ENCODE measurements at regions not wholly inside any gene's neighbourhood (a gene's known extent, or its start where the extent isn't known, plus 50 kb on each side); places are given as distances from the start of the nearest gene placed in this dataset.

DNA sequence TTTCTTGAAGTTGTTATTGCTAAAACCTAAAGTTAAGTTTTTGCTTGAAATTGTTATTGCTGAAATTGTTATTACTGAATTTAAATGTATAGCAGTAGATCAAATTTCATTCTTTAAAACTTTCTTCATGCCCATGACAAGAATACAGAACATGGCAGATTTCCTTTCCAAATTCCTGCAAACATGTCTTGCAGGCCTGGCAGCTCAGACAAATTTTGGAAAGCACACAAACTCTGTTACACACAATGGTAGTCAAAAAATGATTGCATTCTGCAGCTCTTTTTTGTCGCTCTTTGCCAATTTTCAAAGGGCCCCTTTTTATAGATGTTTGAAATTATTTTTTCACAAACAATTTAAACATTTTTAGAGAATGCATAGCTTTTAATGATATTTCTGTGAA lies 1292.3 kb upstream of the B3GALT2 start:
- Mint-ChIP-seq H3K27ac (no peak overlapping the region), H3K27me3 (ENCODE audit: low read depth) (no peaks in the 10 kb centered on the region), H3K4me1 (ENCODE audit: low read depth) (no peaks in the 10 kb centered on the region), H3K4me3 (no peak overlapping the region), H3K9me3 (no peaks in the 10 kb centered on the region), H3K36me3 (ENCODE audit: low read depth) (no peaks in the 10 kb centered on the region)
- DNase-seq (ENCODE audit: low spot score): no peak

DNA sequence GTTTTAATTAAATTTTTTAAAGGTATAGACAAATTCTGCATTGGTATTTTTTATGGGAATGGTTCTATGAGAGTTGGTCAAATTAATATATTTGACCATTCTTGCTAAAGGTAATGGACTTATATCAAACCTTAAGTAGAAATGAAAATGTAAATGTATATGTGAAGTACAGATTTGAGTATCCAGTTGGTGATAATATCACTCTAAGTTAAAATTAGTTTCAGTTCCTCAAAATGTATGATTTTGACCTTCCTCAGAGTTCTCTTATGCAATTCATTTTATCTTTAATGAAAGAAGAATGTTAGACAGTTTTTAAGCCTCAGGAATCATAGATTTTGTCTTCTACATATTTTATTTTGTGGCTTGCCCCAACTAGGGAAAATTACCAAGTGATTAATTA lies 1291.5 kb upstream of the B3GALT2 start:
- no peak overlapping the region for H3K27ac Mint-ChIP-seq
- H3K4me3 Mint-ChIP-seq: no peak overlapping the region
- no peaks in the 10 kb centered on the region for H3K9me3 Mint-ChIP-seq
- DNase-seq (ENCODE audit: low spot score): no peak
- no peaks in the 10 kb centered on the region for H3K4me1 Mint-ChIP-seq (ENCODE audit: low read depth)
- no peaks in the 10 kb centered on the region for H3K27me3 Mint-ChIP-seq (ENCODE audit: low read depth)
- H3K36me3 Mint-ChIP-seq (ENCODE audit: low read depth): no peaks in the 10 kb centered on the region

DNA sequence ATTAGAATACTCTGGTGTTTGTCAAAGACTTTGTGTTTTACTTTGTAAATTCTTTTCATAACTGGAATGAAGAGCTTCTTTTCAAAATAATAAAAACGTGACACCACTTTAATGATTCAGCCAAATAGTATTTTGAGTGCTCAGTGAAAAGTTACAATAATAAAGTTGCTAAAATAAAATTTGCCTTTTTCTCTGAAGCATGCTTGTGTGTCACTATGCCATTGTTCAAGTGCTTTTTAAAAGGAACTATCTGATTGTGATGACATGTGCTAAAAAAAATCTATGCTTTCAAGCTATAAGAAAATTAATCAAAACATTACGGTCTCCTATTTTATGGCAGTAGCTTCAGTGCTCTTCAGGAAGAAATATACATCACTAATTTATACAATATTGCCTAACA lies 1290.5 kb upstream of the B3GALT2 start:
- Mint-ChIP-seq H3K4me3 (no peak overlapping the region), H3K27ac (no peak overlapping the region), H3K4me1 (ENCODE audit: low read depth) (no peaks in the 10 kb centered on the region), H3K9me3 (no peaks in the 10 kb centered on the region), H3K27me3 (ENCODE audit: low read depth) (no peaks in the 10 kb centered on the region), H3K36me3 (ENCODE audit: low read depth) (no peaks in the 10 kb centered on the region)
- DNase-seq (ENCODE audit: low spot score): no peak

DNA sequence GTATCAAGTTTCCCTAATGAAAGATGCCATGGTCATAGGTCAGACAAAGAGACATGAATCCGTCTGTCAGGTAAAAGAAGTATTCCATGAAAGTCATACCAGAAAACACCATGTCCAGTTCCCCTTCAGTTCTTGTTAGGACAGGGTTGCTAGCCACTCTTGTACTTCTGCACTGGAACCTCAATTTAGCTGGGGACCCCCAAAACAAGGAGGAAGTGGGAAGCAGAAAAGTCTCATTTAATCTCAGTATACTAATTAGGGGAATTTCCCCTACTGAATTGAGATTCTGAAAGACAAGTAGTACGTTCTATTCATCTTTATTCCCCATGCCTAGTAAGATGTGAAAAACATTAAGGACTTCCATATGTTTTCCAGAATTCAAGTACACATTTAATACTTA lies 1289.9 kb upstream of the B3GALT2 start:
- no peaks in the 10 kb centered on the region for H3K9me3 Mint-ChIP-seq
- no peaks in the 10 kb centered on the region for H3K27me3 Mint-ChIP-seq (ENCODE audit: low read depth)
- no peak overlapping the region for H3K4me3 Mint-ChIP-seq
- no peak overlapping the region for H3K27ac Mint-ChIP-seq
- H3K4me1 Mint-ChIP-seq (ENCODE audit: low read depth): no peaks in the 10 kb centered on the region
- H3K36me3 Mint-ChIP-seq (ENCODE audit: low read depth): no peaks in the 10 kb centered on the region
- no peak for DNase-seq (ENCODE audit: low spot score)

DNA sequence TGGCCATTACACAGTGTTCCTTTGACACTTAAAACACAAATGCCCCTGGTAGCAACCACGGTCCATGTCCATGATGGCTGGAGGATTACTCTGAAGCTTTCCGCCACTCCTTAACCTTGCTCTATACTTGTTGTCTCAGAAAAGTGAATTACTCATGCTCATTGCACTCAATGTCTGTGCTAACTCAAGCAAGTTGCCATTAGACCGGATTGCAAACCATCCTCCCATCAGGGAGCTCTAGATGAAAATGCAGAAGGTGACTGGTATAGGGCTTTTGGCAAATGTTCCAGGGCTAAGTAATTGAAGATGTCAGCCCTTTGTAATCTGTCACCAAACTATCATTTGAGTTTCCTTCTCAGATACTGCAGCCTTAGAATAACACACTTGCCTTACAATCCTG lies 1288.3 kb upstream of the B3GALT2 start:
- Mint-ChIP-seq H3K27me3 (ENCODE audit: low read depth) (no peaks in the 10 kb centered on the region), H3K27ac (no peak overlapping the region), H3K9me3 (no peaks in the 10 kb centered on the region), H3K4me1 (ENCODE audit: low read depth) (no peaks in the 10 kb centered on the region), H3K36me3 (ENCODE audit: low read depth) (no peaks in the 10 kb centered on the region), H3K4me3 (no peak overlapping the region)
- no peak for DNase-seq (ENCODE audit: low spot score)

DNA sequence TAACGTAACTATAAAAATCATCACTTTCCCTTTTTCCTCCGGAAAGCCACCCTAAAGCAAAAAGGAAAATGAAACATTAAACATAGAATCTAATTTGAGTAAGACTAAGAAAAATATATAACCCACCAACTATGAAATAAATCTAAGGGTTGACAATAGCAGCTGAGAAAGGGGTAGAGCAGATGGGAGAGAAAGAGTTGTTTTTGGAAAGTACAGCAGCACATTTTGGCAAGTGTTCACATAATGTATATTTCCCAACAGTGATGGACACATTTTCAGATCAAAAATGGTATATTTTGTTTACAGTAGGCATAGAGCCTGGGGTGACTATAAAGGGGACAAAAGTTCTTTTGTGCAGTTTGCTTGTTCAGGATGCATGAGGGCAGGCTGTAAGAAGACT lies 1287.4 kb upstream of the B3GALT2 start:
- Mint-ChIP-seq H3K27me3 (ENCODE audit: low read depth) (no peaks in the 10 kb centered on the region), H3K4me1 (ENCODE audit: low read depth) (no peaks in the 10 kb centered on the region), H3K9me3 (no peaks in the 10 kb centered on the region), H3K27ac (no peak overlapping the region), H3K4me3 (no peak overlapping the region), H3K36me3 (ENCODE audit: low read depth) (no peaks in the 10 kb centered on the region)
- DNase-seq (ENCODE audit: low spot score): no peak

DNA sequence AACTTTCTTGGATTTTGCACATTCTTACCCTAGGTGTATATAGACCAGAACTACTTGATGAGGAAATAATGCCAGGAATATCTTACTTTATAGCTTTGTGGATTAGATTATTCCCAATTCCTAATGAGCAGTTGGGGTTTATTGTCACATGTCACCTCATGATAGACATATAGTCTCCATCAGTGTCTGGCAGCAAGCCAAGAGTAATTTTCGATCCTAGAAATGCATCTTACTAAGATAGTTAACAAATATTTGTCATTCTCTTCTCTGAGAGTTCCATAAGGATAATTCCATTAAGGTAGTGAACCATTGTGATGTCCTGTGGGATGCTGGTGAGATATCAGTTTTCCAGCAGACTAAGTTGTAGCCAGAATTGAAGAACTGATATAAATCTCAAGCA lies 1282.9 kb upstream of the B3GALT2 start:
- no peak overlapping the region for H3K27ac Mint-ChIP-seq
- no peaks in the 10 kb centered on the region for H3K9me3 Mint-ChIP-seq
- no peaks in the 10 kb centered on the region for H3K4me1 Mint-ChIP-seq (ENCODE audit: low read depth)
- no peak overlapping the region for H3K4me3 Mint-ChIP-seq
- H3K36me3 Mint-ChIP-seq (ENCODE audit: low read depth): no peaks in the 10 kb centered on the region
- H3K27me3 Mint-ChIP-seq (ENCODE audit: low read depth): no peaks in the 10 kb centered on the region
- DNase-seq (ENCODE audit: low spot score): no peak

DNA sequence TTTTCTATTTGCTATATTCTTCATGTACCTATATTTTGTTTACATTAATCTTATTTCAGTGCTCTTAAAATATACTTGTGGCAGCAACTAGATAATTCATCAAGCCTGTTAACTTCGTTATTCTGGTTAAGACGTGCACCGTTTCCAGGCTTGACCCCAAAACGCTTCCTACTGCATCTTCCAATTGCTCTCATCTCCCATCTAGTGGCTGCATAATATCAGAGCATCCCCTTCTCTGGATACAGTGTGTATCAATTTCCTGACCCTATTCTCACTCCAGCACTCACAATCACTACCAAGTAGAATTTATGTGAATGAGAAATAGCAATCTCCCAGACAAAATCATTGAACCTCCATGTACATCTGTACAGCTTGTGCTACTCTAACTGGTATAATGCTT lies 1280.3 kb upstream of the B3GALT2 start:
- no peak overlapping the region for H3K4me3 Mint-ChIP-seq
- no peak for DNase-seq (ENCODE audit: low spot score)

DNA sequence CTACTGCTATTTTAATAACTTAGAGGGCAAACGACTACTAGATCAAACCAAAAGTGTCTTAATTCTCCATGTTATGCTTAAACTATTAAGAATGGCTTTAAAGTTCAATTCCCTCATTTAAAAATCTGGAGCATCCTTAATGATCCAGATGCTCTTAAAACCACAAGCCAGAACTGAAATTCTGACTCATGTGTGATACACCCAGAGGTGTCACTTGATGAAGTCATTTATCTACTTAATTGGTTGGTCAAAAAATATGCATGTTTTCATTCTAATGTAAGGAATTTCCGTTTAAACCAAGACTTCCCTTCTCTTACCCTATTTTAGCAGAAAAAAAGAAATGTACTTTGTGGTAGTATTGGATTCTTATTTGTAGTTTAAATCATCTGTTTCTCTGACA lies 1261.2 kb upstream of the B3GALT2 start:
- DNase-seq (ENCODE audit: low spot score): no peak
- Mint-ChIP-seq H3K4me3 (no peak overlapping the region), H3K27ac (no peak overlapping the region), H3K36me3 (ENCODE audit: low read depth) (no peaks in the 10 kb centered on the region), H3K4me1 (ENCODE audit: low read depth) (no peaks in the 10 kb centered on the region), H3K27me3 (ENCODE audit: low read depth) (no peaks in the 10 kb centered on the region), H3K9me3 (no peaks in the 10 kb centered on the region)

More for the DNA sequence above, 1280.3 kb upstream of the B3GALT2 start:
- H3K27me3 Mint-ChIP-seq (ENCODE audit: low read depth): no peaks in the 10 kb centered on the region
- no peak overlapping the region for H3K27ac Mint-ChIP-seq
- H3K4me1 Mint-ChIP-seq (ENCODE audit: low read depth): no peaks in the 10 kb centered on the region
- no peaks in the 10 kb centered on the region for H3K9me3 Mint-ChIP-seq
- no peaks in the 10 kb centered on the region for H3K36me3 Mint-ChIP-seq (ENCODE audit: low read depth)

DNA sequence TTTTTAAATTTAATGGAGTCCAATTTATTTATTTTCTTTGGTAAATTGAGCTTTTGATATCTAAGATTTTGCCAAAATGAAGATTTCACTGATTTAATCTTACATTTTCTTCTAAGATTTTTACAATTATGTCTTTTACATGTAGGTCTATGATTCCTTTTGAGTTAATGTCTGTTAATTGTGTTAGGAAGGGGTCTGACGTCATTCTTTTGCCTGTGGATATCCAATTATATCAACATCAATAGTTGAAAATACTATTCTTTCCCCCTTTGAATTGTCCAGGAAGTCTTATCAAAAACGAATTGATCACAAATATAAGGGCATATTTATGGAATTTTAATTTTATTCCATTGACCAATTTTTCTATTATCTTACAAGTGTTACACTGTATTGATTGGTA lies 1258.8 kb upstream of the B3GALT2 start:
- H3K4me3 Mint-ChIP-seq: no peak overlapping the region
- DNase-seq (ENCODE audit: low spot score): no peak
- H3K4me1 Mint-ChIP-seq (ENCODE audit: low read depth): no peaks in the 10 kb centered on the region
- H3K36me3 Mint-ChIP-seq (ENCODE audit: low read depth): no peaks in the 10 kb centered on the region
- no peaks in the 10 kb centered on the region for H3K27me3 Mint-ChIP-seq (ENCODE audit: low read depth)
- H3K9me3 Mint-ChIP-seq: no peaks in the 10 kb centered on the region
- no peak overlapping the region for H3K27ac Mint-ChIP-seq

DNA sequence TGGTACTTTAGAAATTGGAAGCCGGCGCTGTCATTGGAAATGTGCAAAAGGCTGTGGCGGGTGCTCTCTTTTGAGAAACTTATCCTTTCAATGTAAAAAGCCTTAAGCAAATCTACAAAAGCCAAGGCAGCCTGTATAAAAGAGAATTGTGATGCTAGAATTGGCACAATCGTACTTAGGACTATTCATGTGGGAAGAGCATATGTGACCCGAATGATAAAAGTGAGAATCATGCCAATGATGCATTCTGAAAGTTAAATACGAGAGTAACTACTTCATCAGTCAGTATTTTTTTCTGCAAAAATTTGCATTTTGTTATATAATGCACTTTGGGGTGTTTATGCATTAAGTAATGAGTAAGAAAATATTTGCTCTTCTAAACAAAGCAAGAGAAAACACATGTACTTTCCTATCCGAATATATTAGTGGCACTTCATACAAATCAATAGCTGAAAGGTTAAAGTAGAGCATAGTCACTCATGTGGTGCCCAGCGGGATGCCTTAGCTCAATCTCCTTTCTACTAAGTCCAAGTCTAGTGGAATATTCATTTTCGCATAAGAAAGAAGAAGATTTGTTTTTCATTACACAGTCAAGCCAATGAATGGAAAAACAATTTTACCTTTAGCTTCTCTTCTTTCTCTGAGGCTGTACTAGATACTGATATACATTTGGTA lies 1256.6 kb upstream of the B3GALT2 start:
- Mint-ChIP-seq H3K9me3 (no peaks in the 10 kb centered on the region), H3K27ac (no peak overlapping the region), H3K4me1 (ENCODE audit: low read depth) (no peaks in the 10 kb centered on the region), H3K27me3 (ENCODE audit: low read depth) (no peaks in the 10 kb centered on the region), H3K4me3 (no peak overlapping the region), H3K36me3 (ENCODE audit: low read depth) (no peaks in the 10 kb centered on the region)
- no peak for DNase-seq (ENCODE audit: low spot score)

DNA sequence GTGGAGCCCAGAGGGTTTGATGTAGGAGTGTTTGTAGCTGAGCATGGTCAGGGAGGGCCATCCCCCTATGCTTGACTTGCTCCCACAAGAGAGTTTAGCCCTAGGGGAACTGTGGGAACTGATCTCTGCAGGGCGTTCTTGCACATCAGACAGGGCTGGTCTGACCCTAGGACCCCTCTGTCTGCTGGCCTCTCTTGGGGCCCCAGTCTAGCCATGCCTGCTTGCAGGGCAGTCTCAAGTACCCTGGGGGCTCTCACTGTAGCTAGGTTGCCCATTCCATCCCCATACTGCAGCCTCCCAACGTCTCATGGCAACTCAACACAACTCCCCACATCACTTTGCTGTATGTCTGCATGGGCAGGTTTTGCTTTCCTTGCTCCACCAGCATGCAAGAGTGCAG lies 1250.7 kb upstream of the B3GALT2 start:
- DNase-seq (ENCODE audit: low spot score): no peak
- no peak overlapping the region for H3K27ac Mint-ChIP-seq
- H3K27me3 Mint-ChIP-seq (ENCODE audit: low read depth): no peaks in the 10 kb centered on the region
- H3K36me3 Mint-ChIP-seq (ENCODE audit: low read depth): no peaks in the 10 kb centered on the region
- H3K4me1 Mint-ChIP-seq (ENCODE audit: low read depth): no peaks in the 10 kb centered on the region
- H3K9me3 Mint-ChIP-seq: no peaks in the 10 kb centered on the region
- no peak overlapping the region for H3K4me3 Mint-ChIP-seq

DNA sequence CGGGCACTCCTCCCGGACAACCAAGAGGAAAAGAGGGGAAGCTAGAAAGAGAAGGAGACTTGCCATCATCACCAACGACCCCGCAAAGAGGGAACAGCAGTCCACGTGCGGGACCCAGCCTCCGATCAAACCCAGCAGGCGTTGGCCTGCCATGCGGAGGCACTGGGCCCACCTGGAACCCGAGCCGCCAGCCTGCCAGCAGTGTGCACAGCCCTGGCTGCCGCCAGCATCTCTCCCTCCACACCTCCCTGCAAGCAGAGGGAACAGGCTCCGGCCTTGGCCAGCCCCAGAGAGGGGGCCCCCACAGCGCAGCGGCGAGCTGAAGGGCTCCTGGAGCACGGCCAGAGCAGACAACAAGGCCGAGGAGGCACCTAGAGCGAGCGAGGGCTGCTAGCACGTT lies 1244.7 kb upstream of the B3GALT2 start:
- Mint-ChIP-seq H3K27me3 (ENCODE audit: low read depth) (no peaks in the 10 kb centered on the region), H3K9me3 (no peaks in the 10 kb centered on the region), H3K4me1 (ENCODE audit: low read depth) (no peaks in the 10 kb centered on the region), H3K4me3 (no peak overlapping the region), H3K36me3 (ENCODE audit: low read depth) (no peaks in the 10 kb centered on the region), H3K27ac (no peak overlapping the region)
- DNase-seq (ENCODE audit: low spot score): no peak

DNA sequence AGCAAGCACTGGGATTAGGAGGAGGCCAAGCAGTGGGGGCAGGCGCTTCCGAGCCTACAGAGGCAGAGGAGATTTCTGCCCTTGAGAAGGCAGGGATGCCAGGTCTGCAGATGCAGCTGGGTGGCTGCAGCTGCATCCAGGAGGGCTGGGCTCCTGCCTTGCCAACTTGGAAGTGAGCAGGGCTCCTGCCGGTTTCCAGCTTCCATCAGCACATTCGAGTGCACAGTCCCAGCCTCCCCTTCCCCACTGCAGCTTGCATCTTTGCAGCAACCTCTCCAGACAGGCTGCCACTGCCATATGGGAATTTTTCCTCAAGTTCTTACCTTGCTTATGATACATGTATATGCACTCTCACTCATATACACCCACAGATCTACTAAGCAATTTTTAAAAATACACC lies 1234.3 kb upstream of the B3GALT2 start:
- no peaks in the 10 kb centered on the region for H3K4me1 Mint-ChIP-seq (ENCODE audit: low read depth)
- DNase-seq (ENCODE audit: low spot score): no peak
- no peak overlapping the region for H3K4me3 Mint-ChIP-seq

DNA sequence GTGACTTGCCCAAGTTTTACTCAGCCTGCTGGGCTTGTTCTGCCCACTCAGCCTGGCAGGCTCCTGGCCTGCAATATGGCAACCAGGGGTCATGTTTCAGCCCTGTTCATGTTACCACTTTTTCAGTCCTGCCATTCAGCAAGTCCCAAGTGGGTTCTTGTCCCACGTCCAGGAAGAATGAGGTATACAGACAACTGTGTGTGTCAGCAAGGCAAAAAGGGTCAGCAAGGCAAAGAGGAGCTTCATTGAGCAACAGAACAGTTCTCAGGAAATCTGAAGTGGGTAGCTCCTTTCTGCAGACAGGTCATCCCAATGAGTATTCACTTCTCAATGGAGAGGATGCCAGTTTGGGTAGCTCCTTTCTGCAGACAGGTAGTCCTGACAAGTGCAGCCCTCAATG lies 1233.3 kb upstream of the B3GALT2 start:
- H3K4me3 Mint-ChIP-seq: no peak overlapping the region
- no peaks in the 10 kb centered on the region for H3K9me3 Mint-ChIP-seq
- DNase-seq (ENCODE audit: low spot score): no peak
- no peaks in the 10 kb centered on the region for H3K27me3 Mint-ChIP-seq (ENCODE audit: low read depth)
- H3K36me3 Mint-ChIP-seq (ENCODE audit: low read depth): no peaks in the 10 kb centered on the region
- H3K27ac Mint-ChIP-seq: no peak overlapping the region
- no peaks in the 10 kb centered on the region for H3K4me1 Mint-ChIP-seq (ENCODE audit: low read depth)

More for the DNA sequence above, 1234.3 kb upstream of the B3GALT2 start:
- Mint-ChIP-seq H3K27ac (no peak overlapping the region), H3K9me3 (no peaks in the 10 kb centered on the region), H3K36me3 (ENCODE audit: low read depth) (no peaks in the 10 kb centered on the region), H3K27me3 (ENCODE audit: low read depth) (no peaks in the 10 kb centered on the region)
